H1 (cell line): ENCODE measurements at regions not wholly inside any gene's neighbourhood (a gene's known extent, or its start where the extent isn't known, plus 50 kb on each side); places are given as distances from the start of the nearest gene placed in this dataset.

ENCODE experiments used
- CTCF ChIA-PET: fragments of 300-600 bp; sonication (Branson Sonifier 250); formaldehyde crosslinking; loops from one replicate; lab custom pipeline; 2021; ENCODE audit not compliant: partially characterized antibody; lab: Charles Lee
- POLR2A ChIA-PET: fragments of 300-600 bp; sonication (Branson Sonifier 250); formaldehyde crosslinking; loops from one replicate; lab custom pipeline; 2021; ENCODE audit warnings: inconsistent platforms; ENCODE audit not compliant: partially characterized antibody; lab: Charles Lee
- DNase-seq, 2 experiments: peaks; one replicate each; pipeline versions ENCODE4 v3.0.0 to v3.0.0-alpha.2; 2010 to 2022; ENCODE audit warnings: low spot score in 2 of 2, low read depth in 1 of 2, mixed read lengths in 1 of 2
- FAIRE-seq: peaks from 2 replicates; lab custom pipeline; 2011; peaks lifted over from hg19 to GRCh38; lab: Jason Lieb, UNC
- H2AFZ ChIP-seq: 2 replicates; pipeline ENCODE4 v1.8.1; 2012; ENCODE audit warnings: low read length, inconsistent platforms
- H2AK5ac ChIP-seq: 2 replicates; pipeline ENCODE4 v1.6.1; 2013; ENCODE audit warnings: low read depth, low read length
- H2BK120ac ChIP-seq: replicated peaks from 2 replicates; pipeline ENCODE3; 2013; ENCODE audit warnings: low read depth, low read length, inconsistent platforms
- H2BK12ac ChIP-seq: 2 replicates; pipeline ENCODE4 v1.6.1; 2013; ENCODE audit warnings: low read depth, low read length
- H2BK15ac ChIP-seq: 2 replicates; pipeline ENCODE4 v1.6.1; 2013; ENCODE audit warnings: low read length
- H2BK20ac ChIP-seq: 2 replicates; pipeline ENCODE4 v1.6.1; 2013; ENCODE audit warnings: low read length
- H2BK5ac ChIP-seq: 2 replicates; pipeline ENCODE4 v1.6.1; 2013; ENCODE audit warnings: low read depth, low read length
- H3K14ac ChIP-seq: 2 replicates; pipeline ENCODE4 v1.6.1; 2013; ENCODE audit warnings: inconsistent platforms; ENCODE audit not compliant: insufficient read length
- H3K18ac ChIP-seq: 2 replicates; pipeline ENCODE4 v1.6.1; 2013; ENCODE audit warnings: low read length; ENCODE audit errors: extremely low read depth
- H3K23ac ChIP-seq: 2 replicates; pipeline ENCODE4 v1.6.1; 2013; ENCODE audit warnings: inconsistent platforms; ENCODE audit not compliant: insufficient read length
- H3K23me2 ChIP-seq: 2 replicates; pipeline ENCODE4 v1.6.1; 2013; ENCODE audit warnings: low read depth, low read length
- H3K27ac ChIP-seq: 2 replicates; pipeline ENCODE4 v1.6.1; 2011; ENCODE audit warnings: low read depth, low read length, inconsistent platforms
- H3K27me3 ChIP-seq, 4 experiments: replicated peaks in 1 of 4; 1 replicate in 1 of 4; 2 replicates in 3 of 4; pipeline versions ENCODE4 v1.6.1 to v1.8.1; 2011 to 2013; ENCODE audit warnings: low read length in 3 of 4, mild to moderate bottlenecking in 3 of 4, inconsistent platforms in 2 of 4, mixed read lengths in 2 of 4, moderate library complexity in 1 of 4; ENCODE audit not compliant: control insufficient read depth in 3 of 4, insufficient read depth in 3 of 4; ENCODE audit errors: extremely low read depth in 1 of 4
- H3K36me3 ChIP-seq, 4 experiments: 2 replicates each; pipeline versions ENCODE4 v1.6.1 to v1.8.1; 2011 to 2013; ENCODE audit warnings: mild to moderate bottlenecking in 4 of 4, low read length in 3 of 4, moderate library complexity in 2 of 4, control low read depth in 1 of 4, inconsistent platforms in 1 of 4; ENCODE audit not compliant: insufficient read depth in 4 of 4, control insufficient read depth in 2 of 4
- H3K4ac ChIP-seq: replicated peaks from 2 replicates; pipeline ENCODE3; 2013; ENCODE audit warnings: low read length, low read depth, mixed read lengths, inconsistent platforms; ENCODE audit not compliant: insufficient read length
- H3K4me1 ChIP-seq, 4 experiments: replicated peaks in 1 of 4; 1 replicate in 1 of 4; 2 replicates in 3 of 4; pipeline versions ENCODE4 v1.6.1 to v1.8.1; 2011 to 2013; ENCODE audit warnings: low read length in 3 of 4, inconsistent platforms in 2 of 4, mixed read lengths in 1 of 4; ENCODE audit not compliant: insufficient read depth in 4 of 4, control insufficient read depth in 3 of 4
- H3K4me2 ChIP-seq, 2 experiments: 2 replicates each; pipeline versions ENCODE4 v1.6.1 to v1.8.1; 2011 to 2013; ENCODE audit warnings: low read depth in 2 of 2, low read length in 2 of 2, control low read depth in 1 of 2, inconsistent platforms in 1 of 2, mild to moderate bottlenecking in 1 of 2; ENCODE audit not compliant: insufficient read depth in 1 of 2
- H3K4me3 ChIP-seq, 4 experiments: fragments of 200-600, 300-600 bp in 1 of 4; sonication (generic), shearing (Covaris generic), sonication (Bioruptor Twin) in 1 of 4; 2 replicates each; pipeline versions ENCODE4 v1.5.1 to v1.8.1; 2011 to 2016; ENCODE audit warnings: low read length in 4 of 4, low read depth in 3 of 4, control low read depth in 2 of 4, inconsistent platforms in 2 of 4, mild to moderate bottlenecking in 2 of 4, mixed read lengths in 1 of 4, moderate library complexity in 1 of 4; ENCODE audit not compliant: insufficient read depth in 2 of 4; ENCODE audit errors: extremely low read depth in 1 of 4
- H3K56ac ChIP-seq: replicated peaks from 2 replicates; pipeline ENCODE3; 2013; ENCODE audit warnings: low read depth, mild to moderate bottlenecking, mixed read lengths, low read length, inconsistent platforms; ENCODE audit not compliant: insufficient read length
- H3K79me1 ChIP-seq: 2 replicates; pipeline ENCODE4 v1.6.1; 2013; ENCODE audit warnings: low read depth, low read length, control low read depth
- H3K79me2 ChIP-seq, 2 experiments: 2 replicates each; pipeline versions ENCODE4 v1.6.1 to v1.8.1; 2012 to 2013; ENCODE audit warnings: low read length in 2 of 2, mild to moderate bottlenecking in 2 of 2, inconsistent platforms in 1 of 2; ENCODE audit not compliant: insufficient read depth in 2 of 2, control insufficient read depth in 1 of 2
- H3K9ac ChIP-seq, 4 experiments: replicated peaks in 1 of 4; 1 replicate in 1 of 4; 2 replicates in 3 of 4; pipeline versions ENCODE4 v1.6.1 to v1.8.1; 2011 to 2013; ENCODE audit warnings: low read depth in 3 of 4, low read length in 3 of 4, control low read depth in 2 of 4, mild to moderate bottlenecking in 2 of 4, moderate library complexity in 2 of 4, inconsistent platforms in 1 of 4; ENCODE audit errors: extremely low read depth in 1 of 4
- H3K9me3 ChIP-seq, 2 experiments: 2 replicates each; pipeline versions ENCODE4 v1.6.1 to v1.8.1; 2012 to 2013; ENCODE audit warnings: mild to moderate bottlenecking in 2 of 2, moderate library complexity in 2 of 2, control low read depth in 1 of 2, inconsistent platforms in 1 of 2, low read depth in 1 of 2, low read length in 1 of 2, mixed read lengths in 1 of 2; ENCODE audit not compliant: insufficient read depth in 2 of 2
- H4K20me1 ChIP-seq, 2 experiments: replicated peaks in 1 of 2; 2 replicates each; pipeline versions ENCODE3 to v1.8.1; 2011 to 2013; ENCODE audit warnings: inconsistent platforms in 2 of 2, low read length in 2 of 2, mild to moderate bottlenecking in 1 of 2; ENCODE audit not compliant: insufficient read depth in 2 of 2, control insufficient read depth in 1 of 2
- H4K5ac ChIP-seq: 2 replicates; pipeline ENCODE4 v1.6.1; 2013; ENCODE audit warnings: low read length, low read depth, mixed read lengths, inconsistent platforms; ENCODE audit not compliant: insufficient read length
- H4K8ac ChIP-seq: 2 replicates; pipeline ENCODE4 v1.8.0; 2013; ENCODE audit warnings: mild to moderate bottlenecking, moderate library complexity, low read length, inconsistent platforms; ENCODE audit not compliant: insufficient read depth; ENCODE audit errors: extremely low read depth
- H4K91ac ChIP-seq: replicated peaks from 2 replicates; pipeline ENCODE3; 2013; ENCODE audit warnings: low read length, mixed read lengths, inconsistent platforms; ENCODE audit not compliant: insufficient read length
- CHD1 ChIP-seq: IDR thresholded peaks from 2 replicates; pipeline ENCODE4 v1.6.1; 2012; ENCODE audit warnings: low read depth, low read length, improper control_type of control experiment
- E2F6 ChIP-seq: IDR thresholded peaks from 2 replicates; pipeline ENCODE4 v1.6.1; 2012; ENCODE audit warnings: inconsistent platforms
- POLR2A ChIP-seq, 2 experiments: IDR thresholded peaks; 1 replicate in 1 of 2; 2 replicates in 1 of 2; pipeline ENCODE4 v1.6.1; 2011; ENCODE audit warnings: low read depth in 2 of 2, low read length in 2 of 2, mild to moderate bottlenecking in 2 of 2; ENCODE audit errors: control extremely low read depth in 1 of 2
- RFX5 ChIP-seq: IDR thresholded peaks from 2 replicates; pipeline ENCODE4 v1.6.1; 2011; ENCODE audit warnings: low read depth, low read length, improper control_type of control experiment, borderline replicate concordance
- RNF2 ChIP-seq: fragments of 200-900, 300-1000 bp; sonication (generic); IDR thresholded peaks from 2 replicates; pipeline ENCODE4 v1.7.1; 2016; ENCODE audit warnings: borderline replicate concordance, low read depth, mild to moderate bottlenecking, antibody characterized with exemption, low read length; ENCODE audit not compliant: poor library complexity, severe bottlenecking; ENCODE audit errors: missing control alignments
- SAP30 ChIP-seq: fragments of 300-600 bp; sonication (generic); IDR thresholded peaks from 2 replicates; pipeline ENCODE4 v1.7.1; 2012; ENCODE audit warnings: low read length, moderate library complexity, mild to moderate bottlenecking, inconsistent platforms; ENCODE audit not compliant: insufficient read depth, insufficient replicate concordance
- SIRT6 ChIP-seq: IDR thresholded peaks from one replicate; pipeline ENCODE4 v1.7.1; 2012; ENCODE audit warnings: low read length, inconsistent platforms
- TAF7 ChIP-seq: optimal IDR thresholded peaks from 2 replicates; pipeline ENCODE3; 2011; ENCODE audit warnings: low read depth, mild to moderate bottlenecking, inconsistent platforms, low read length, moderate library complexity, borderline replicate concordance
- USF2 ChIP-seq: IDR thresholded peaks from 2 replicates; pipeline ENCODE4 v1.6.1; 2011; ENCODE audit warnings: low read length, improper control_type of control experiment
- YY1 ChIP-seq: IDR thresholded peaks from 2 replicates; pipeline ENCODE4 v1.6.1; 2011; ENCODE audit warnings: low read depth, mild to moderate bottlenecking, low read length
- ZNF274 ChIP-seq: IDR thresholded peaks from 2 replicates; pipeline ENCODE4 v1.7.0; 2012; ENCODE audit warnings: low read length, borderline replicate concordance; ENCODE audit errors: extremely low read depth
- WGBS, 2 experiments: shearing (Covaris generic) in 1 of 2; methylation state at CpG; one replicate each; pipeline versions ENCODE4 v1.1.6 to v1.1.7; 2013 to 2015; ENCODE audit warnings: low lambda C conversion rate in 2 of 2, mixed read lengths in 2 of 2, inconsistent platforms in 1 of 2, low coverage in 1 of 2, missing lambda C conversion rate in 1 of 2; ENCODE audit not compliant: insufficient replicate concordance in 2 of 2, insufficient coverage in 1 of 2, insufficient read length in 1 of 2; ENCODE audit errors: extremely low coverage in 1 of 2, missing lambda C conversion rate in 1 of 2; 5-methylcytosine and 5-hydroxymethylcytosine counted together
- TF ChIP-seq, protein P1 (sequence below): IDR thresholded peaks from 2 replicates; pipeline ENCODE4 v1.6.1; 2011; ENCODE audit warnings: low read depth, mild to moderate bottlenecking, low read length; ENCODE audit not compliant: insufficient read depth

GRCh38 chr4:153116291-153116680, 88.0 kb upstream of the TRIM2 start:
- Histone ChIP-seq H3K79me2 (no peaks in the 10 kb centered on the region), H3K4me2 (no peak overlapping the region), H3K27ac (no peak overlapping the region), H3K9me3 (no peaks in the 10 kb centered on the region), H3K79me1 (no peaks in the 10 kb centered on the region), H3K4me3 (no peak overlapping the region), H4K8ac (no peak overlapping the region), H3K9ac (no peak overlapping the region), H3K4ac (no peak overlapping the region), H2AFZ (no peak overlapping the region), H2BK120ac (no peak overlapping the region), H2BK5ac (no peak overlapping the region), H3K27me3 (no peaks in the 10 kb centered on the region; a peak in 1 of 7 replicates), H3K18ac (no peak overlapping the region), H2BK12ac (no peak overlapping the region), H3K36me3 (no peaks in the 10 kb centered on the region), H4K5ac (no peak overlapping the region), H2BK20ac (no peak overlapping the region), H3K14ac (no peak overlapping the region), H3K56ac (no peak overlapping the region), H4K91ac (no peak overlapping the region), H3K23me2 (no peaks in the 10 kb centered on the region), H2BK15ac (no peak overlapping the region), H3K23ac (no peak overlapping the region), H3K4me1 (no peaks in the 10 kb centered on the region; a peak in 1 of 7 replicates), H2AK5ac (no peak overlapping the region), H4K20me1 (no peaks in the 10 kb centered on the region)
- WGBS, 2 experiments = 91% methylated on average over 3 of the region's 3 CpGs; no CpG with 5 or more reads in 1 of the 2 experiments
- POLR2A ChIA-PET = no interaction called here
- DNase-seq = no peak
- CTCF ChIA-PET = interaction anchor here (0.5 to 10.3 kb wide), 3 partner anchors 11 to 148 kb away, joined by 3 to 72 read pairs (median 3); no protein-coding TSS in a partner anchor
- no peak for FAIRE-seq
- TF ChIP-seq SAP30 = no peak
- no peak for TF ChIP-seq YY1
- TF ChIP-seq POLR2A (IDR thresholded peaks at IDR 0.05; ENCODE audit: control extremely low read depth in 1 of 2, low read depth in 2 of 2, low read length in 2 of 2) = no peak
- TF ChIP-seq, protein P1, sequence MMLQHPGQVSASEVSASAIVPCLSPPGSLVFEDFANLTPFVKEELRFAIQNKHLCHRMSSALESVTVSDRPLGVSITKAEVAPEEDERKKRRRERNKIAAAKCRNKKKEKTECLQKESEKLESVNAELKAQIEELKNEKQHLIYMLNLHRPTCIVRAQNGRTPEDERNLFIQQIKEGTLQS = no peak
- no peak for TF ChIP-seq TAF7
- no peak for TF ChIP-seq CHD1
- no peak for TF ChIP-seq SIRT6
- TF ChIP-seq USF2 = no peak
- TF ChIP-seq E2F6 = no peak
- TF ChIP-seq ZNF274 = no peak
- no peak for TF ChIP-seq RFX5
- no peak for TF ChIP-seq RNF2
